Parathyroid adenoma (tissue), 2 donors: ENCODE measurements at regions not wholly inside any gene's neighbourhood (a gene's known extent, or its start where the extent isn't known, plus 50 kb on each side); places are given as distances from the start of the nearest gene placed in this dataset.

Experiments
- H2AFZ ChIP-seq: fragments of 300-600 bp; sonication (generic); one replicate; pipeline ENCODE4 v1.7.0; 2017; ENCODE audit warnings: antibody characterized with exemption, mild to moderate bottlenecking
- H3K27ac ChIP-seq: fragments of 300-600 bp; sonication (generic); one replicate; pipeline ENCODE4 v1.7.0; 2017
- H3K27me3 ChIP-seq: fragments of 300-600 bp; sonication (generic); one replicate; pipeline ENCODE4 v1.7.0; 2017; ENCODE audit warnings: low read length; ENCODE audit not compliant: control insufficient read depth, insufficient read depth
- H3K36me3 ChIP-seq: fragments of 300-600 bp; sonication (generic); one replicate; pipeline ENCODE4 v1.7.0; 2017; ENCODE audit warnings: low read length; ENCODE audit not compliant: control insufficient read depth, insufficient read depth
- H3K4me1 ChIP-seq: fragments of 300-600 bp; sonication (generic); one replicate; pipeline ENCODE4 v1.7.0; 2017; ENCODE audit warnings: control low read depth
- H3K4me2 ChIP-seq: fragments of 300-600 bp; sonication (generic); one replicate; pipeline ENCODE4 v1.7.0; 2017; ENCODE audit warnings: low read length
- H3K4me3 ChIP-seq: fragments of 300-600 bp; sonication (generic); one replicate; pipeline ENCODE4 v1.7.0; 2017; ENCODE audit warnings: low read depth, low read length
- H3K79me2 ChIP-seq: fragments of 300-600 bp; sonication (generic); one replicate; pipeline ENCODE4 v1.7.0; 2017; ENCODE audit warnings: control low read depth
- H3K9ac ChIP-seq: fragments of 300-600 bp; sonication (generic); one replicate; pipeline ENCODE4 v1.7.0; 2017; ENCODE audit warnings: mild to moderate bottlenecking
- H3K9me3 ChIP-seq: fragments of 300-600 bp; sonication (generic); one replicate; pipeline ENCODE4 v1.7.0; 2017; ENCODE audit warnings: low read length; ENCODE audit not compliant: control insufficient read depth
- CTCF ChIP-seq: fragments of 300-600 bp; sonication (generic); IDR thresholded peaks from one replicate; pipeline ENCODE4 v1.7.0; 2017; ENCODE audit warnings: antibody characterized with exemption, mild to moderate bottlenecking
- donor health status: primary hyperparathyroidism.

GRCh38 chr11:82462608-82463242 is 270.9 kb downstream of the FAM181B start:
- H3K9ac ChIP-seq, result no peak overlapping the region
- no peak for TF ChIP-seq CTCF
- H3K79me2 ChIP-seq, result no peaks in the 10 kb centered on the region
- no peaks in the 10 kb centered on the region for H3K4me1 ChIP-seq
- no peak overlapping the region for H2AFZ ChIP-seq
- no peak overlapping the region for H3K4me2 ChIP-seq
- H3K36me3 ChIP-seq, result no peaks in the 10 kb centered on the region
- no peak overlapping the region for H3K27ac ChIP-seq
- no peaks in the 10 kb centered on the region for H3K27me3 ChIP-seq
- H3K4me3 ChIP-seq, result no peak overlapping the region
- no peaks in the 10 kb centered on the region for H3K9me3 ChIP-seq

- no peaks in the 10 kb centered on the region for H3K36me3 ChIP-seq
- no peaks in the 10 kb centered on the region for H3K4me1 ChIP-seq
- no peak overlapping the region for H3K9ac ChIP-seq
- H3K9me3 ChIP-seq, result no peaks in the 10 kb centered on the region
- no peak for TF ChIP-seq CTCF
- H3K79me2 ChIP-seq, result no peaks in the 10 kb centered on the region
- no peaks in the 10 kb centered on the region for H3K27me3 ChIP-seq
- H3K27ac ChIP-seq, result no peak overlapping the region
- no peak overlapping the region for H2AFZ ChIP-seq
- no peak overlapping the region for H3K4me3 ChIP-seq
- H3K4me2 ChIP-seq, result no peak overlapping the region
These were observed 274.9 kb downstream of the FAM181B start for GRCh38 chr11:82458761-82459160.

GRCh38 chr11:82458147-82458546 is 275.5 kb downstream of the FAM181B start:
- no peak overlapping the region for H3K4me3 ChIP-seq
- no peak overlapping the region for H2AFZ ChIP-seq
- H3K79me2 ChIP-seq, result no peaks in the 10 kb centered on the region
- no peaks in the 10 kb centered on the region for H3K27me3 ChIP-seq
- H3K36me3 ChIP-seq, result no peaks in the 10 kb centered on the region
- no peak overlapping the region for H3K27ac ChIP-seq
- TF ChIP-seq CTCF, result no peak
- no peak overlapping the region for H3K4me2 ChIP-seq
- no peaks in the 10 kb centered on the region for H3K9me3 ChIP-seq
- no peaks in the 10 kb centered on the region for H3K4me1 ChIP-seq
- H3K9ac ChIP-seq, result no peak overlapping the region

GRCh38 chr11:82450996-82451395 is 282.7 kb downstream of the FAM181B start:
- no peak overlapping the region for H3K4me2 ChIP-seq
- H3K27ac ChIP-seq, result no peak overlapping the region
- no peaks in the 10 kb centered on the region for H3K9me3 ChIP-seq
- no peak overlapping the region for H2AFZ ChIP-seq
- H3K9ac ChIP-seq, result no peak overlapping the region
- H3K4me1 ChIP-seq, result no peaks in the 10 kb centered on the region
- H3K36me3 ChIP-seq, result no peaks in the 10 kb centered on the region
- TF ChIP-seq CTCF, result no peak
- H3K4me3 ChIP-seq, result no peak overlapping the region
- no peaks in the 10 kb centered on the region for H3K27me3 ChIP-seq
- H3K79me2 ChIP-seq, result no peaks in the 10 kb centered on the region

- Histone ChIP-seq H3K4me2 (no peak overlapping the region), H3K79me2 (no peaks in the 10 kb centered on the region), H3K4me1 (no peaks in the 10 kb centered on the region), H3K9me3 (no peaks in the 10 kb centered on the region), H3K27me3 (no peaks in the 10 kb centered on the region), H3K4me3 (no peak overlapping the region), H3K36me3 (no peaks in the 10 kb centered on the region), H2AFZ (no peak overlapping the region), H3K27ac (no peak overlapping the region), H3K9ac (no peak overlapping the region)
- no peak for TF ChIP-seq CTCF
These were observed 327.1 kb downstream of the FAM181B start for GRCh38 chr11:82406611-82407010.
